ENCODE measurements at regions not wholly inside any gene's neighbourhood (a gene's known extent, or its start where the extent isn't known, plus 50 kb on each side); places are given as distances from the start of the nearest gene placed in this dataset.

DNA sequence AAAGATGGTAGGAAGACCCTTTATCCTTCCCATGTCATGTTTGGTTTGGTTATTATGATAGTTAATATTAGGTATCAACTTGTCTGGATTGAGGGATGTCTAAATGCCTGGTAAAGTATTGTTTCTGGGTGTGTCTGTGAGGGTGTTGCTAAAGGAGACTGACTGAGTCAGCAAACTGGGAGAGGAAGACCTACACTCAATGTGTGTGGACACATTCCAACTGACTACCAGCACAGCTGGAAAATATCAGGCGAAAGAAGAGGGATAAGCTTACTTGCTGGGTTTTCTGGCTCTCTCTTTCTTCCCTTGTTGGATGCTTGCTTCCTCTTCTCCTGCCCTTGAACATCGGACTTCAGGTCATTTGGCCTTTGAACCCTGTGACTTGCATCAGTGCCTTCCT, 1227.6 kb upstream of the EPHA6 start:
- no peak overlapping the region for H3K4me2 ChIP-seq
- H3K4me3 ChIP-seq, result no peak overlapping the region
- DNase-seq (ENCODE audit: low spot score), result no peak
- no peak overlapping the region for H3K4me3 Mint-ChIP-seq
- H3K9me2 ChIP-seq (ENCODE audit: insufficient read depth), result no peaks in the 10 kb centered on the region
- no peak overlapping the region for H3K27ac ChIP-seq (ENCODE audit: low read depth)
- H3K79me2 ChIP-seq (replicated peaks; ENCODE audit: insufficient read depth), result no peaks in the 10 kb centered on the region
- no peak for ATAC-seq
- no peak overlapping the region for H3K27ac Mint-ChIP-seq
- H3K36me3 Mint-ChIP-seq (ENCODE audit: low read depth), result peaks cover 5% of the 10 kb centered on the region; the same call in 2 of the 3 replicates
- H3K27me3 Mint-ChIP-seq (ENCODE audit: insufficient read depth, low read depth, poor library complexity), result no peaks in the 10 kb centered on the region
- peaks cover 2% of the 10 kb centered on the region; the same call in 2 of the 3 replicates for H3K9me3 Mint-ChIP-seq
- peak overlapping the region; percentile 23; the same call in 1 of the 2 replicates for H2AFZ ChIP-seq
- TF ChIP-seq ZNF114 (CRISPR knock-in tag; IDR thresholded peaks at IDR 0.05), result no peak
- no peak for TF ChIP-seq EZH2 (IDR thresholded peaks at IDR 0.05; ENCODE audit: low read depth, unreplicated experiment)
- TF ChIP-seq, protein P1, sequence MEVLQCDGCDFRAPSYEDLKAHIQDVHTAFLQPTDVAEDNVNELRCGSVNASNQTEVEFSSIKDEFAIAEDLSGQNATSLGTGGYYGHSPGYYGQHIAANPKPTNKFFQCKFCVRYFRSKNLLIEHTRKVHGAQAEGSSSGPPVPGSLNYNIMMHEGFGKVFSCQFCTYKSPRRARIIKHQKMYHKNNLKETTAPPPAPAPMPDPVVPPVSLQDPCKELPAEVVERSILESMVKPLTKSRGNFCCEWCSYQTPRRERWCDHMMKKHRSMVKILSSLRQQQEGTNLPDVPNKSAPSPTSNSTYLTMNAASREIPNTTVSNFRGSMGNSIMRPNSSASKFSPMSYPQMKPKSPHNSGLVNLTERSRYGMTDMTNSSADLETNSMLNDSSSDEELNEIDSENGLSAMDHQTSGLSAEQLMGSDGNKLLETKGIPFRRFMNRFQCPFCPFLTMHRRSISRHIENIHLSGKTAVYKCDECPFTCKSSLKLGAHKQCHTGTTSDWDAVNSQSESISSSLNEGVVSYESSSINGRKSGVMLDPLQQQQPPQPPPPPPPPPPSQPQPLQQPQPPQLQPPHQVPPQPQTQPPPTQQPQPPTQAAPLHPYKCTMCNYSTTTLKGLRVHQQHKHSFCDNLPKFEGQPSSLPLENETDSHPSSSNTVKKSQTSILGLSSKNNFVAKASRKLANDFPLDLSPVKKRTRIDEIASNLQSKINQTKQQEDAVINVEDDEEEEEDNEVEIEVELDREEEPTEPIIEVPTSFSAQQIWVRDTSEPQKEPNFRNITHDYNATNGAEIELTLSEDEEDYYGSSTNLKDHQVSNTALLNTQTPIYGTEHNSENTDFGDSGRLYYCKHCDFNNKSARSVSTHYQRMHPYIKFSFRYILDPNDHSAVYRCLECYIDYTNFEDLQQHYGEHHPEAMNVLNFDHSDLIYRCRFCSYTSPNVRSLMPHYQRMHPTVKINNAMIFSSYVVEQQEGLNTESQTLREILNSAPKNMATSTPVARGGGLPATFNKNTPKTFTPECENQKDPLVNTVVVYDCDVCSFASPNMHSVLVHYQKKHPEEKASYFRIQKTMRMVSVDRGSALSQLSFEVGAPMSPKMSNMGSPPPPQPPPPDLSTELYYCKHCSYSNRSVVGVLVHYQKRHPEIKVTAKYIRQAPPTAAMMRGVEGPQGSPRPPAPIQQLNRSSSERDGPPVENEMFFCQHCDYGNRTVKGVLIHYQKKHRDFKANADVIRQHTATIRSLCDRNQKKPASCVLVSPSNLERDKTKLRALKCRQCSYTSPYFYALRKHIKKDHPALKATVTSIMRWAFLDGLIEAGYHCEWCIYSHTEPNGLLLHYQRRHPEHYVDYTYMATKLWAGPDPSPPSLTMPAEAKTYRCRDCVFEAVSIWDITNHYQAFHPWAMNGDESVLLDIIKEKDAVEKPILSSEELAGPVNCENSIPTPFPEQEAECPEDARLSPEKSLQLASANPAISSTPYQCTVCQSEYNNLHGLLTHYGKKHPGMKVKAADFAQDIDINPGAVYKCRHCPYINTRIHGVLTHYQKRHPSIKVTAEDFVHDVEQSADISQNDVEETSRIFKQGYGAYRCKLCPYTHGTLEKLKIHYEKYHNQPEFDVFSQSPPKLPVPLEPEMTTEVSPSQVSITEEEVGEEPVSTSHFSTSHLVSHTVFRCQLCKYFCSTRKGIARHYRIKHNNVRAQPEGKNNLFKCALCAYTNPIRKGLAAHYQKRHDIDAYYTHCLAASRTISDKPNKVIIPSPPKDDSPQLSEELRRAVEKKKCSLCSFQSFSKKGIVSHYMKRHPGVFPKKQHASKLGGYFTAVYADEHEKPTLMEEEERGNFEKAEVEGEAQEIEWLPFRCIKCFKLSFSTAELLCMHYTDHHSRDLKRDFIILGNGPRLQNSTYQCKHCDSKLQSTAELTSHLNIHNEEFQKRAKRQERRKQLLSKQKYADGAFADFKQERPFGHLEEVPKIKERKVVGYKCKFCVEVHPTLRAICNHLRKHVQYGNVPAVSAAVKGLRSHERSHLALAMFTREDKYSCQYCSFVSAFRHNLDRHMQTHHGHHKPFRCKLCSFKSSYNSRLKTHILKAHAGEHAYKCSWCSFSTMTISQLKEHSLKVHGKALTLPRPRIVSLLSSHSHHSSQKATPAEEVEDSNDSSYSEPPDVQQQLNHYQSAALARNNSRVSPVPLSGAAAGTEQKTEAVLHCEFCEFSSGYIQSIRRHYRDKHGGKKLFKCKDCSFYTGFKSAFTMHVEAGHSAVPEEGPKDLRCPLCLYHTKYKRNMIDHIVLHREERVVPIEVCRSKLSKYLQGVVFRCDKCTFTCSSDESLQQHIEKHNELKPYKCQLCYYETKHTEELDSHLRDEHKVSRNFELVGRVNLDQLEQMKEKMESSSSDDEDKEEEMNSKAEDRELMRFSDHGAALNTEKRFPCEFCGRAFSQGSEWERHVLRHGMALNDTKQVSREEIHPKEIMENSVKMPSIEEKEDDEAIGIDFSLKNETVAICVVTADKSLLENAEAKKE (CRISPR knock-in tag; IDR thresholded peaks at IDR 0.05), result no peak
- TF ChIP-seq JUNB (IDR thresholded peaks at IDR 0.05; ENCODE audit: unreplicated experiment), result no peak
- TF ChIP-seq, protein P2, sequence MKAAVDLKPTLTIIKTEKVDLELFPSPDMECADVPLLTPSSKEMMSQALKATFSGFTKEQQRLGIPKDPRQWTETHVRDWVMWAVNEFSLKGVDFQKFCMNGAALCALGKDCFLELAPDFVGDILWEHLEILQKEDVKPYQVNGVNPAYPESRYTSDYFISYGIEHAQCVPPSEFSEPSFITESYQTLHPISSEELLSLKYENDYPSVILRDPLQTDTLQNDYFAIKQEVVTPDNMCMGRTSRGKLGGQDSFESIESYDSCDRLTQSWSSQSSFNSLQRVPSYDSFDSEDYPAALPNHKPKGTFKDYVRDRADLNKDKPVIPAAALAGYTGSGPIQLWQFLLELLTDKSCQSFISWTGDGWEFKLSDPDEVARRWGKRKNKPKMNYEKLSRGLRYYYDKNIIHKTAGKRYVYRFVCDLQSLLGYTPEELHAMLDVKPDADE (IDR thresholded peaks at IDR 0.05), result no peak
- no peak for TF ChIP-seq POLR2AphosphoS5 (IDR thresholded peaks at IDR 0.05; ENCODE audit: low read depth)
- TF ChIP-seq, protein P3, sequence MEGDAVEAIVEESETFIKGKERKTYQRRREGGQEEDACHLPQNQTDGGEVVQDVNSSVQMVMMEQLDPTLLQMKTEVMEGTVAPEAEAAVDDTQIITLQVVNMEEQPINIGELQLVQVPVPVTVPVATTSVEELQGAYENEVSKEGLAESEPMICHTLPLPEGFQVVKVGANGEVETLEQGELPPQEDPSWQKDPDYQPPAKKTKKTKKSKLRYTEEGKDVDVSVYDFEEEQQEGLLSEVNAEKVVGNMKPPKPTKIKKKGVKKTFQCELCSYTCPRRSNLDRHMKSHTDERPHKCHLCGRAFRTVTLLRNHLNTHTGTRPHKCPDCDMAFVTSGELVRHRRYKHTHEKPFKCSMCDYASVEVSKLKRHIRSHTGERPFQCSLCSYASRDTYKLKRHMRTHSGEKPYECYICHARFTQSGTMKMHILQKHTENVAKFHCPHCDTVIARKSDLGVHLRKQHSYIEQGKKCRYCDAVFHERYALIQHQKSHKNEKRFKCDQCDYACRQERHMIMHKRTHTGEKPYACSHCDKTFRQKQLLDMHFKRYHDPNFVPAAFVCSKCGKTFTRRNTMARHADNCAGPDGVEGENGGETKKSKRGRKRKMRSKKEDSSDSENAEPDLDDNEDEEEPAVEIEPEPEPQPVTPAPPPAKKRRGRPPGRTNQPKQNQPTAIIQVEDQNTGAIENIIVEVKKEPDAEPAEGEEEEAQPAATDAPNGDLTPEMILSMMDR (conservative IDR thresholded peaks at IDR 0.05; ENCODE audit: low read depth in 2 of 2), result no peak
- no peak for TF ChIP-seq EZH2phosphoT487 (IDR thresholded peaks at IDR 0.05; ENCODE audit: unreplicated experiment)
- TF ChIP-seq STAT1 (IDR thresholded peaks at IDR 0.05; ENCODE audit: unreplicated experiment), result no peak
- no peak for TF ChIP-seq ZNF331 (CRISPR knock-in tag; IDR thresholded peaks at IDR 0.05; ENCODE audit: low read depth)
- TF ChIP-seq CREB1 (CRISPR knock-in tag; IDR thresholded peaks at IDR 0.05; ENCODE audit: low read depth), result no peak
- TF ChIP-seq, protein P4, sequence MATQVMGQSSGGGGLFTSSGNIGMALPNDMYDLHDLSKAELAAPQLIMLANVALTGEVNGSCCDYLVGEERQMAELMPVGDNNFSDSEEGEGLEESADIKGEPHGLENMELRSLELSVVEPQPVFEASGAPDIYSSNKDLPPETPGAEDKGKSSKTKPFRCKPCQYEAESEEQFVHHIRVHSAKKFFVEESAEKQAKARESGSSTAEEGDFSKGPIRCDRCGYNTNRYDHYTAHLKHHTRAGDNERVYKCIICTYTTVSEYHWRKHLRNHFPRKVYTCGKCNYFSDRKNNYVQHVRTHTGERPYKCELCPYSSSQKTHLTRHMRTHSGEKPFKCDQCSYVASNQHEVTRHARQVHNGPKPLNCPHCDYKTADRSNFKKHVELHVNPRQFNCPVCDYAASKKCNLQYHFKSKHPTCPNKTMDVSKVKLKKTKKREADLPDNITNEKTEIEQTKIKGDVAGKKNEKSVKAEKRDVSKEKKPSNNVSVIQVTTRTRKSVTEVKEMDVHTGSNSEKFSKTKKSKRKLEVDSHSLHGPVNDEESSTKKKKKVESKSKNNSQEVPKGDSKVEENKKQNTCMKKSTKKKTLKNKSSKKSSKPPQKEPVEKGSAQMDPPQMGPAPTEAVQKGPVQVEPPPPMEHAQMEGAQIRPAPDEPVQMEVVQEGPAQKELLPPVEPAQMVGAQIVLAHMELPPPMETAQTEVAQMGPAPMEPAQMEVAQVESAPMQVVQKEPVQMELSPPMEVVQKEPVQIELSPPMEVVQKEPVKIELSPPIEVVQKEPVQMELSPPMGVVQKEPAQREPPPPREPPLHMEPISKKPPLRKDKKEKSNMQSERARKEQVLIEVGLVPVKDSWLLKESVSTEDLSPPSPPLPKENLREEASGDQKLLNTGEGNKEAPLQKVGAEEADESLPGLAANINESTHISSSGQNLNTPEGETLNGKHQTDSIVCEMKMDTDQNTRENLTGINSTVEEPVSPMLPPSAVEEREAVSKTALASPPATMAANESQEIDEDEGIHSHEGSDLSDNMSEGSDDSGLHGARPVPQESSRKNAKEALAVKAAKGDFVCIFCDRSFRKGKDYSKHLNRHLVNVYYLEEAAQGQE (IDR thresholded peaks at IDR 0.05; ENCODE audit: unreplicated experiment), result no peak
- no peak for TF ChIP-seq NANOG (IDR thresholded peaks at IDR 0.05; ENCODE audit: borderline replicate concordance)
- H3K36me3 ChIP-seq (ENCODE audit: insufficient read depth), result no peaks in the 10 kb centered on the region
- no peaks in the 10 kb centered on the region for H3F3A ChIP-seq (replicated peaks; ENCODE audit: low read depth)
- H3K4me1 Mint-ChIP-seq, result no peaks in the 10 kb centered on the region
- H4K20me1 ChIP-seq (replicated peaks; ENCODE audit: insufficient read depth), result no peaks in the 10 kb centered on the region
- H3K4me1 ChIP-seq (ENCODE audit: insufficient read depth), result no peaks in the 10 kb centered on the region
- H3K27me3 ChIP-seq (ENCODE audit: insufficient read depth), result no peaks in the 10 kb centered on the region

All from GM23338 (cell line).